OCI-LY3 (cell line): ENCODE measurements at regions not wholly inside any gene's neighbourhood (a gene's known extent, or its start where the extent isn't known, plus 50 kb on each side); places are given as distances from the start of the nearest gene placed in this dataset.

Experiments used
- H2AFZ ChIP-seq: fragments of 200-600, 300-600 bp; shearing (Covaris generic); 2 replicates; pipeline ENCODE4 v1.6.0; 2014; ENCODE audit warnings: antibody characterized with exemption, low read depth, low read length
- H3K27ac ChIP-seq: fragments of 200-600, 300-600 bp; sonication (generic); 2 replicates; pipeline ENCODE4 v1.5.1; 2014; ENCODE audit warnings: mild to moderate bottlenecking, low read length, moderate library complexity, mixed read lengths
- H3K27me3 ChIP-seq: fragments of 200-600, 300-600 bp; sonication (generic); 2 replicates; pipeline ENCODE4 v1.6.1; 2014; ENCODE audit warnings: low read depth, low read length, mixed read lengths
- H3K36me3 ChIP-seq: fragments of 200-600, 300-600 bp; sonication (generic); replicated peaks from 2 replicates; pipeline ENCODE3; 2014; ENCODE audit warnings: low read depth, low read length, mixed read lengths
- H3K4me1 ChIP-seq: fragments of 300-600, 200-600 bp; sonication (generic); 2 replicates; pipeline ENCODE4 v1.6.1; 2014; ENCODE audit warnings: low read length, mixed read lengths
- H3K4me2 ChIP-seq: fragments of 200-600, 300-600 bp; sonication (generic); 2 replicates; pipeline ENCODE4 v1.6.1; 2014; ENCODE audit warnings: low read length, mixed read lengths
- H3K4me3 ChIP-seq: fragments of 300-600, 200-600 bp; sonication (generic); 2 replicates; pipeline ENCODE4 v1.5.1; 2014; ENCODE audit warnings: antibody characterized with exemption, mild to moderate bottlenecking, low read length, moderate library complexity
- H3K79me2 ChIP-seq: fragments of 300-600, 200-600 bp; shearing (Covaris generic); 2 replicates; pipeline ENCODE4 v1.6.1; 2014; ENCODE audit warnings: mild to moderate bottlenecking, low read length, mixed read lengths
- H3K9ac ChIP-seq: fragments of 300-600, 200-600 bp; shearing (Covaris generic); 2 replicates; pipeline ENCODE4 v1.6.0; 2014; ENCODE audit warnings: mild to moderate bottlenecking, low read length, moderate library complexity
- H3K9me3 ChIP-seq: fragments of 200-600, 300-600 bp; shearing (Covaris generic); 2 replicates; pipeline ENCODE4 v1.6.1; 2014; ENCODE audit warnings: low read length, mixed read lengths; ENCODE audit not compliant: insufficient read depth
- H4K20me1 ChIP-seq: fragments of 200-600, 300-600 bp; sonication (generic); 2 replicates; pipeline ENCODE4 v1.6.1; 2016; ENCODE audit warnings: low read length, mixed read lengths; ENCODE audit not compliant: insufficient read depth
- EZH2phosphoT487 ChIP-seq: fragments of 200-600 bp; shearing (Covaris generic); IDR thresholded peaks from 2 replicates; pipeline ENCODE4 v1.6.1; 2018; ENCODE audit warnings: antibody characterized with exemption, mixed run types, low read depth
- TF ChIP-seq, protein P1 (sequence below): fragments of 200-600, 300-600 bp; sonication (generic); IDR thresholded peaks from 2 replicates; pipeline ENCODE4 v1.5.1; 2014; ENCODE audit warnings: antibody characterized with exemption, low read length, low read depth

DNA sequence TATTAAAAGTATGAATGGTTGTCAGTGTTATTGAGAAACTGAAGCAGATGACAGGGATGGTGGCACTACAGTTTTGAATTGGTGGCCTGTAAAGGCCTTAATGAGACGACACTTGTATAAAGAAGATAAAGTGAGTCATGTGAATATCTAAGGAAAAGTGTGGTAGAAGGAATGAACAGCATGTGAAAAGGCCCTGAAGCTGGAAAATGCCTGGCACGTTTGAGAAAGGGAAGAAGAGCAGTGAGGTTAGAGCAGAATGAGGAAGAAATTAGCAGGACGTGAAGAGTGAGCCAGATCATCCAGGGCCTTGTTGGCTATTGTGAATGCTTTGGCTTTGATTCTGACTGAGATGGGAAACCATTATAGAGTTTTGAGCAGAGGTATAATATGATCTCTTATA lies 387.6 kb upstream of the DPH6 start:
- no peak for TF ChIP-seq EZH2phosphoT487
- TF ChIP-seq, protein P1, sequence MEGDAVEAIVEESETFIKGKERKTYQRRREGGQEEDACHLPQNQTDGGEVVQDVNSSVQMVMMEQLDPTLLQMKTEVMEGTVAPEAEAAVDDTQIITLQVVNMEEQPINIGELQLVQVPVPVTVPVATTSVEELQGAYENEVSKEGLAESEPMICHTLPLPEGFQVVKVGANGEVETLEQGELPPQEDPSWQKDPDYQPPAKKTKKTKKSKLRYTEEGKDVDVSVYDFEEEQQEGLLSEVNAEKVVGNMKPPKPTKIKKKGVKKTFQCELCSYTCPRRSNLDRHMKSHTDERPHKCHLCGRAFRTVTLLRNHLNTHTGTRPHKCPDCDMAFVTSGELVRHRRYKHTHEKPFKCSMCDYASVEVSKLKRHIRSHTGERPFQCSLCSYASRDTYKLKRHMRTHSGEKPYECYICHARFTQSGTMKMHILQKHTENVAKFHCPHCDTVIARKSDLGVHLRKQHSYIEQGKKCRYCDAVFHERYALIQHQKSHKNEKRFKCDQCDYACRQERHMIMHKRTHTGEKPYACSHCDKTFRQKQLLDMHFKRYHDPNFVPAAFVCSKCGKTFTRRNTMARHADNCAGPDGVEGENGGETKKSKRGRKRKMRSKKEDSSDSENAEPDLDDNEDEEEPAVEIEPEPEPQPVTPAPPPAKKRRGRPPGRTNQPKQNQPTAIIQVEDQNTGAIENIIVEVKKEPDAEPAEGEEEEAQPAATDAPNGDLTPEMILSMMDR, result no peak
- Histone ChIP-seq H3K9me3 (no peaks in the 10 kb centered on the region), H3K9ac (no peak overlapping the region), H2AFZ (no peak overlapping the region), H3K4me3 (no peak overlapping the region), H3K27ac (no peak overlapping the region), H3K79me2 (no peaks in the 10 kb centered on the region), H3K4me1 (peaks cover 17% of the 10 kb centered on the region), H4K20me1 (no peaks in the 10 kb centered on the region), H3K36me3 (no peaks in the 10 kb centered on the region), H3K27me3 (no peaks in the 10 kb centered on the region), H3K4me2 (no peak overlapping the region)

DNA sequence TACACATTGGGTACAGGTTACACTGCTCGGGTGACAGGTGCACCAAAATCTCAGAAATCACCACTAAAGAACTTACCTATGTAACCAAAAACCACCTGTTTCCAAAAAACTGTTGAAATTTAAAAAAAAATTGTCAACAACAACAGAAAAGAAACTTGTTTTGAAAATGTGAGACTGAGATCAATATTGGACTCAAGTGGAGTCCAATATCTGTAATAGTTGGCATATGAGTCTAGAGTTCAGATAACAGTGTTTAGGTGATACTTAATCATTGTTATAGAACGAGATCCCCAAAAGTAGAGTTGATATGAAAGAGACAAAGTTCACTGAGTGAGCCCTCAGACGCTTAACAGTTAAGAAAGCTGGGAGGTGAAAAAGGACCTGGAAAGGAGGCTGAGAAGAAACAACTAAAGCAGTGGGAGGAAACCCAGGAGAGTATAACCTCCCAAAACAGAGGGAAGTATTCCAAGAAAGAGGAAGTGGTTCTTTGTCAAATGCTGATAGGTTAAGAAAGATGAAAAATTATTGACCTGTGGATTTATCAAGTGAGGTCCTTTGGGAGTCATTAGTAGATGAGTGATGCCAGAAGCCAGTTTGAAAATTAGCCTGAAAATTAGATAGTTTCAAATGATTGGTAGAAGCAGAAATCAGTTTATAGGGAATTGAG lies 388.6 kb upstream of the DPH6 start:
- Histone ChIP-seq H3K9ac (no peak overlapping the region), H3K36me3 (no peaks in the 10 kb centered on the region), H3K27me3 (no peaks in the 10 kb centered on the region), H3K4me2 (no peak overlapping the region), H3K4me1 (peaks cover 10% of the 10 kb centered on the region), H3K27ac (no peak overlapping the region), H3K79me2 (no peaks in the 10 kb centered on the region), H3K4me3 (no peak overlapping the region), H4K20me1 (no peaks in the 10 kb centered on the region), H2AFZ (no peak overlapping the region), H3K9me3 (no peaks in the 10 kb centered on the region)
- TF ChIP-seq EZH2phosphoT487, result no peak
- TF ChIP-seq, protein P1, result no peak

DNA sequence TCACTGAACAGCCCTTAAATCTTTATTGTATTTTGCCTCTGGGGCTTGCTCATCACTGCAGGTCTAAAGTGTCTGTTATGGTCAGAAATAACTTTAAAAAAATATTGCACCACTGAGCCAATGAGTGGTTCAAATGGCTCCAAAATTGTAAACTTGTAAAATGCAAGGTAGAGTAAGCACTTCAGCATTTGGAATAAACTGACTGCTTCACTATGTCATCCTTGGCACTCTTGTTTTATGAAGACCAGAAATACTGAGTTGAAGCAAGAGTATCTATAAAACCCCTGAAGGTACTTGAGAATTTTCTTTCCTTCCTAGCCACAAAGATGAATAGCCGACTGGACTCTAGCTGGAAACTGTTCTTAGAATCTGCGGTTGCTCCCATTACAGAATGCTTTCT lies 390.3 kb upstream of the DPH6 start:
- TF ChIP-seq, protein P1, result no peak
- no peak for TF ChIP-seq EZH2phosphoT487
- Histone ChIP-seq H2AFZ (no peak overlapping the region), H3K27ac (no peak overlapping the region), H3K4me2 (no peak overlapping the region), H3K79me2 (no peaks in the 10 kb centered on the region), H3K27me3 (no peaks in the 10 kb centered on the region), H3K36me3 (no peaks in the 10 kb centered on the region), H3K9ac (no peak overlapping the region), H3K9me3 (no peaks in the 10 kb centered on the region), H3K4me3 (no peak overlapping the region), H3K4me1 (no peaks in the 10 kb centered on the region), H4K20me1 (no peaks in the 10 kb centered on the region)

DNA sequence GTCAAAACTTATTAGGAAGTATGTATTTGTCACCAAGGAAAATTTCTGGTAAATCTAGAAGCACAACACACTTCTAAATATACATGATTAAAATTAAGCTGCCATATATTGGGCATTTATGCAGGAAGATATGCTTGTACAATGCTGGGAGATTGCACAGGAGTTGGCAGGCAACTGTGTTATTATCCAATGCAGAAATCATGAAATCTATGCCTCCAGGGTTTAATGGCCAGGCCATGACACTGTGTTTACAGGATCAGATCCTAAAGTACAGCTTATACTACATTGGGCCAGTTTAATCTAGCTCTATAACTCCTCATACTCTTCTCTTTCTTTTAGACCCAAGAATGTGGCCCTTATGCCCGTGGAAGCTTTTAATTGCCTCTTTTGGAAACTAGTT lies 391.4 kb upstream of the DPH6 start:
- Histone ChIP-seq H3K27ac (no peak overlapping the region), H2AFZ (no peak overlapping the region), H3K4me1 (no peaks in the 10 kb centered on the region), H3K79me2 (no peaks in the 10 kb centered on the region), H3K4me3 (no peak overlapping the region), H3K27me3 (no peaks in the 10 kb centered on the region), H4K20me1 (no peaks in the 10 kb centered on the region), H3K9me3 (no peaks in the 10 kb centered on the region), H3K4me2 (no peak overlapping the region), H3K36me3 (no peaks in the 10 kb centered on the region), H3K9ac (no peak overlapping the region)
- TF ChIP-seq, protein P1, result no peak
- no peak for TF ChIP-seq EZH2phosphoT487
